Kidney (tissue), 13 donors: ENCODE measurements at regions not wholly inside any gene's neighbourhood (a gene's known extent, or its start where the extent isn't known, plus 50 kb on each side); places are given as distances from the start of the nearest gene placed in this dataset.

Experiments
- DNase-seq, 5 donors: peaks; one replicate each; pipeline ENCODE4 v3.0.0-alpha.2; 2013 to 2020
- FAIRE-seq: peaks from 2 replicates; lab custom pipeline; 2012; peaks lifted over from hg19 to GRCh38; lab: Jason Lieb, UNC
- H3K27ac ChIP-seq, 2 donors: one replicate each; pipeline ENCODE4 v1.7.0; 2013; ENCODE audit warnings: low read depth in 2 of 2, low read length in 2 of 2, inconsistent platforms in 1 of 2
- H3K27me3 ChIP-seq: one replicate; pipeline ENCODE4 v1.7.1; 2013; ENCODE audit warnings: low read length, inconsistent platforms; ENCODE audit not compliant: control insufficient read depth, insufficient read depth
- H3K36me3 ChIP-seq, 3 donors: one replicate each; pipeline versions ENCODE4 v1.7.0 to v1.7.1; 2013; ENCODE audit warnings: low read length in 3 of 3, control low read depth in 1 of 3, inconsistent platforms in 1 of 3; ENCODE audit not compliant: insufficient read depth in 3 of 3, control insufficient read depth in 2 of 3
- H3K4me1 ChIP-seq, 3 donors: one replicate each; pipeline versions ENCODE4 v1.7.0 to v1.7.1; 2013; ENCODE audit warnings: low read length in 3 of 3, inconsistent platforms in 1 of 3, low read depth in 1 of 3; ENCODE audit not compliant: control insufficient read depth in 2 of 3, insufficient read depth in 2 of 3
- H3K4me3 ChIP-seq, 3 donors: one replicate each; pipeline versions ENCODE4 v1.7.0 to v1.8.1; 2013; ENCODE audit warnings: low read length in 3 of 3, control low read depth in 1 of 3, inconsistent platforms in 1 of 3
- H3K9ac ChIP-seq, 3 donors: one replicate each; pipeline versions ENCODE4 v1.7.0 to v1.7.1; 2013; ENCODE audit warnings: low read length in 3 of 3, control low read depth in 1 of 3, inconsistent platforms in 1 of 3
- H3K9me3 ChIP-seq, 3 donors: one replicate each; pipeline versions ENCODE4 v1.7.0 to v1.7.1; 2013; ENCODE audit warnings: low read length in 3 of 3, control low read depth in 1 of 3, inconsistent platforms in 1 of 3; ENCODE audit not compliant: control insufficient read depth in 2 of 3, insufficient read depth in 1 of 3
- intact Hi-C: fragments of 100-400 bp; cut with DNase I; formaldehyde crosslinking; loops from one replicate; pipeline ENCODE4 v1.11.1; 2022
- TF ChIP-seq, protein P1 (sequence below): IDR thresholded peaks from 3 replicates; pipeline ENCODE4 v1.5.1; 2012; ENCODE audit warnings: mild to moderate bottlenecking, moderate library complexity, borderline replicate concordance; ENCODE audit not compliant: insufficient read depth; ENCODE audit errors: extremely low read depth
- donor health status: control.
- donor health status: control.
- donor health status: control.
- donor health status: control.
- donor health status: control.
- donor health status: DM: yes; HTN: yes; CAD: no.
- donor health status: Normal renal cell carcinoma (clear cell type).

DNA sequence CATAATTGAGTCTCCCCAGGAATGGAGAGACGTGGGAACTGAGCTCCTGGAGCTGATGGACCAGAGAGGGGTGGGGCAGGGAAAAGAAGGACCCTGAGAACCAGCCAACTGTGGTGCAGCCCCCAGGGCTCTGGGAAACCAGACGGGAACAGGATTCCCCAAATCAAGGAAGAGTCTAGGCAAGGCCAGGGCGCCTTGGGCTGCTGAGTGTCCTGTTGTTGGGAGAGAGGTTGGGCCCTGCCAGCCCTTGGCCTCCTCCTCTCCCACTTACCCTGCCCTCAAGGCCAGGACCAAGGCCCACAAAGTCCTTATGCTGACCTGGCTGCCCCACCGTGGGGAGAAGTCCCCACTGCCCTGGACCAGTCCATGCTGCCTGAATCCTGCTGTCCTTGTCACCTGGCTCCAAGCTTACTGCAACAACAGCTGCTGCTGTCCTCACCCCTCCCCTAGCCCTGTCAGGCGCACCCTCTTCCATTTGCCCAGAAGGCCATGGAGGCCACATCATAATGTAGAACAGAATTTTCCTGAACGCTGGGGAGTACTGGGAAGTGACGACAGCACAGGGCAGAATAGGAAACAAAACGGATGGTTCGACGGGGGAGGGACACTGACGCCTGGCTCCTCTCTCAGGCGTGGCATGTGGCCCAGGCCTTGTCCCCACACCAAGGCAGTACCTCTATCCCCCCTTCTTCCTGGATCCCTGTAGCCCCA lies 132.9 kb upstream of the ZMIZ1 start:
- H3K4me3 ChIP-seq: no peak overlapping the region
- no peak for DNase-seq
- no peak overlapping the region for H3K9ac ChIP-seq
- peaks cover 0 to 12% (median 7%) of the 10 kb centered on the region in 3 donors for H3K4me1 ChIP-seq
- no peak for FAIRE-seq
- H3K27ac ChIP-seq: peak overlapping the region in 1 of 2 donors; percentile 54
- no peaks in the 10 kb centered on the region for H3K27me3 ChIP-seq
- intact Hi-C loops: no loop called here
- H3K9me3 ChIP-seq: no peaks in the 10 kb centered on the region
- H3K36me3 ChIP-seq: no peaks in the 10 kb centered on the region
- TF ChIP-seq, protein P1, sequence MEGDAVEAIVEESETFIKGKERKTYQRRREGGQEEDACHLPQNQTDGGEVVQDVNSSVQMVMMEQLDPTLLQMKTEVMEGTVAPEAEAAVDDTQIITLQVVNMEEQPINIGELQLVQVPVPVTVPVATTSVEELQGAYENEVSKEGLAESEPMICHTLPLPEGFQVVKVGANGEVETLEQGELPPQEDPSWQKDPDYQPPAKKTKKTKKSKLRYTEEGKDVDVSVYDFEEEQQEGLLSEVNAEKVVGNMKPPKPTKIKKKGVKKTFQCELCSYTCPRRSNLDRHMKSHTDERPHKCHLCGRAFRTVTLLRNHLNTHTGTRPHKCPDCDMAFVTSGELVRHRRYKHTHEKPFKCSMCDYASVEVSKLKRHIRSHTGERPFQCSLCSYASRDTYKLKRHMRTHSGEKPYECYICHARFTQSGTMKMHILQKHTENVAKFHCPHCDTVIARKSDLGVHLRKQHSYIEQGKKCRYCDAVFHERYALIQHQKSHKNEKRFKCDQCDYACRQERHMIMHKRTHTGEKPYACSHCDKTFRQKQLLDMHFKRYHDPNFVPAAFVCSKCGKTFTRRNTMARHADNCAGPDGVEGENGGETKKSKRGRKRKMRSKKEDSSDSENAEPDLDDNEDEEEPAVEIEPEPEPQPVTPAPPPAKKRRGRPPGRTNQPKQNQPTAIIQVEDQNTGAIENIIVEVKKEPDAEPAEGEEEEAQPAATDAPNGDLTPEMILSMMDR: no peak

DNA sequence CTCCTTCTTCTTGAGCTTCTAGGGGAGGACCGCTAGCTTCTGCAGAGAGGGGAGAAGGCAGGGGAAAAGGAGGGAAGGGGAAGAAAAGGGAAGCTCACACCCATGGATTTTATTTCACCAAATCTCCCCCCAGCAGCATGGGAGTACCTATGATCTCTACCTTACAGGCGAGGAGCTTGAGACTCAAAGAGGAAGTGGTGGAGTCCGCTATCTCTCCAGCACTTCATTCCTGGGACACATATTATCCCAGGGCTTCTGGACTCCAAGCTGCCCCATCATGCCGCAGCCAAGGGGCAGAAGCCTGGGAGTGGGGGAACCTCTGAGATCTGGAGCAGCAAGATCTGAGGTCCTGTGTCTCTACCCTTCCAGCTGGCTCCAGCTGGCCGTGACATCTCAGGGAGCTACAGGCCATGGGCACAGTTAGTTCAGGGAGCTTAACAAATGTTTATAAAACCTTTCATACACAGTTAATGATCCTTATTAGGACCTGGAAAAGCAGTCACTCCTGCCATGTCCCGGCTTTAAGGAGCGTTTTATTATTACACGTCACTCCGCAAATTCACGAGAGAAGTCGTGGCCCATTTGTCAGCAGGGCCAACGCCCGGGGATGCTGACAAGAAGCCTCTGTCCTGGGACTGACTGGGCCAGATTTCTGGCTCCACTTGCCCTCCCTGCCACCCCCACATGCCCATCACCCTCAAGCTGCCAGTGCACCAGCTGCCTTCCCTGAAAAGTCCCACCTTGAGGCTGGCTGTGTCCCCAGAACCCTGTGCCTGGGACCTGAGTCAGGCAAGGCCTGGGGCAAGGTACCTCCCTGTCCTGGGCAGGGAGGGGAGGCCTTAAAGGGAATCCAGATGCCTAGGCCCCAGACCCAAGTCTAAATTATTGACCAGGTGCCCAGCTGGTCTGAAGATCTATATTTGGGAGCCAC lies 132.1 kb upstream of the ZMIZ1 start:
- no peaks in the 10 kb centered on the region for H3K36me3 ChIP-seq
- H3K27ac ChIP-seq: peak overlapping the region; percentile 13 to 15
- intact Hi-C loops: no loop called here
- H3K27me3 ChIP-seq: no peaks in the 10 kb centered on the region
- H3K4me3 ChIP-seq: no peak overlapping the region
- TF ChIP-seq, protein P1: no peak
- no peak overlapping the region for H3K9ac ChIP-seq
- peak in 4 of 5 donors; percentile 54 to 73 (median 60) for DNase-seq
- H3K9me3 ChIP-seq: no peaks in the 10 kb centered on the region
- FAIRE-seq: no peak
- peaks cover 0 to 12% (median 7%) of the 10 kb centered on the region in 3 donors for H3K4me1 ChIP-seq

DNA sequence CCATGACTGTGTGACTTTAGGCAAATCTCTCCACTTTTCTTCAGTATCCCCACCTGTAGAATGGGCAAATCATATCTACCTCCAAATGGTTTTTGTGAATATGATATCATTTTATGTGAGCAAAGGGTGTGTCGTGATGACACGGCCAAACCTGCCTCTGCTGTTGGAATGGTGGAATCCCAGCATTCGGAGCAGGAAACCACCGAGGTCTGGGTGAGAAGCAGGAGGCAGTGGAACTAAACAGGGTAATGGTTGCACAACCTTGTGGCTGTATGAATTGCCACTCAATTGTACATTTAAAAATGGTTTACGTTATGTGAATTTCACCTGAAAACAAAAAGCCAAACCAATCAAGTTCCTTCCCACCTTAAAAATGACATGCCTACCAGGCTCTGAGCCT lies 131.4 kb upstream of the ZMIZ1 start:
- no peak overlapping the region for H3K27ac ChIP-seq
- H3K9me3 ChIP-seq: no peaks in the 10 kb centered on the region
- FAIRE-seq: no peak
- intact Hi-C loops: no loop called here
- H3K4me3 ChIP-seq: no peak overlapping the region
- H3K36me3 ChIP-seq: no peaks in the 10 kb centered on the region
- no peak for DNase-seq
- no peaks in the 10 kb centered on the region for H3K27me3 ChIP-seq
- no peak overlapping the region for H3K9ac ChIP-seq
- TF ChIP-seq, protein P1: no peak
- peaks cover 0 to 12% (median 7%) of the 10 kb centered on the region in 3 donors for H3K4me1 ChIP-seq
